ENCODE measurements at regions not wholly inside any gene's neighbourhood (a gene's known extent, or its start where the extent isn't known, plus 50 kb on each side); places are given as distances from the start of the nearest gene placed in this dataset.

GRCh38 chr16:17938546-17938945 lies 398.0 kb downstream of the NPIPA8 start:
- WGBS (ENCODE audit: missing lambda C conversion rate) = 0% methylated on average over 3 of the region's 3 CpGs
- H3K4me3 ChIP-seq = no peak overlapping the region
- ChIA-PET CTCF (no interaction called here), POLR2A (no interaction called here)
- no peaks in the 10 kb centered on the region for H3K4me1 ChIP-seq
- DNase-seq (ENCODE audit: low read depth in 1 of 2, low spot score in 1 of 2) = no peak
- H3K4me2 ChIP-seq = no peak overlapping the region
- ATAC-seq = no peak
- TF ChIP-seq BHLHE40 (IDR thresholded peaks at IDR 0.05; ENCODE audit: low read depth, low read length) = no peak
- no peak for TF ChIP-seq PHF8 (IDR thresholded peaks at IDR 0.05; ENCODE audit: borderline replicate concordance, low read depth)
- no peak for TF ChIP-seq KDM1A (IDR thresholded peaks at IDR 0.05; ENCODE audit: low read depth)
- no peak for TF ChIP-seq REST (IDR thresholded peaks at IDR 0.05)
- TF ChIP-seq JUNB (IDR thresholded peaks at IDR 0.05) = no peak
- TF ChIP-seq CBX8 (IDR thresholded peaks at IDR 0.05) = no peak
- no peak for TF ChIP-seq E2F6 (IDR thresholded peaks at IDR 0.05; ENCODE audit: borderline replicate concordance, low read depth)
- TF ChIP-seq MAX (IDR thresholded peaks at IDR 0.05) = no peak
- no peak for TF ChIP-seq MYC (IDR thresholded peaks at IDR 0.05; ENCODE audit: borderline replicate concordance, low read length)
- H3K27ac ChIP-seq = no peak overlapping the region
- no peak for FAIRE-seq
- H3K9me3 ChIP-seq = no peaks in the 10 kb centered on the region; the same call in 2 of the 3 replicates

GRCh38 chr16:17936766-17937402 lies 399.7 kb downstream of the NPIPA8 start:
- Histone ChIP-seq H3K9me3 (no peaks in the 10 kb centered on the region), H3K4me2 (no peak overlapping the region), H3K27ac (no peak overlapping the region), H3K4me1 (no peaks in the 10 kb centered on the region), H3K4me3 (no peak overlapping the region)
- ChIA-PET CTCF (no interaction called here), POLR2A (no interaction called here)
- DNase-seq (ENCODE audit: low read depth in 1 of 2, low spot score in 1 of 2) = no peak
- ATAC-seq = no peak
- 7% methylated on average over 6 of the region's 6 CpGs for WGBS (ENCODE audit: missing lambda C conversion rate)
- FAIRE-seq = no peak
- TF ChIP-seq JUNB (IDR thresholded peaks at IDR 0.05) (no peak), CEBPB (IDR thresholded peaks at IDR 0.05) (no peak), KDM5A (IDR thresholded peaks at IDR 0.05) (no peak), HMGXB4 (CRISPR knock-in tag; IDR thresholded peaks at IDR 0.05; ENCODE audit: borderline replicate concordance) (no peak), HOXB13 (CRISPR knock-in tag; IDR thresholded peaks at IDR 0.05; ENCODE audit: low read depth) (no peak), RARB (CRISPR knock-in tag; IDR thresholded peaks at IDR 0.05) (no peak), CTCF (IDR thresholded peaks at IDR 0.05) (no peak), CHD4 (IDR thresholded peaks at IDR 0.05; ENCODE audit: borderline replicate concordance) (no peak), RFX5 (IDR thresholded peaks at IDR 0.05) (no peak), ZNF302 (CRISPR knock-in tag; IDR thresholded peaks at IDR 0.05) (no peak), BHLHE40 (IDR thresholded peaks at IDR 0.05; ENCODE audit: low read depth, low read length) (no peak), ATOH8 (CRISPR knock-in tag; IDR thresholded peaks at IDR 0.05; ENCODE audit: low read depth) (no peak), EHF (CRISPR knock-in tag; IDR thresholded peaks at IDR 0.05) (no peak), NR3C1 (IDR thresholded peaks at IDR 0.05) (no peak), CBX8 (IDR thresholded peaks at IDR 0.05) (no peak), RAD21 (conservative IDR thresholded peaks at IDR 0.05 in 1 of 2, IDR thresholded peaks at IDR 0.05 in 1 of 2) (no peak), TFCP2L1 (CRISPR knock-in tag; IDR thresholded peaks at IDR 0.05) (no peak), RNF2 (IDR thresholded peaks at IDR 0.05; ENCODE audit: borderline replicate concordance, low read depth) (no peak), JUN (IDR thresholded peaks at IDR 0.05) (no peak)
